AG10803 (cell line): ENCODE measurements at regions not wholly inside any gene's neighbourhood (a gene's known extent, or its start where the extent isn't known, plus 50 kb on each side); places are given as distances from the start of the nearest gene placed in this dataset.

Experiments
- DNase-seq: peaks from one replicate; pipeline ENCODE4 v3.0.0; 2010; ENCODE audit warnings: low read depth
- H3K4me3 ChIP-seq: 2 replicates; pipeline ENCODE4 v1.5.1; 2011; ENCODE audit warnings: mild to moderate bottlenecking, low read length, control low read depth
- TF ChIP-seq, protein P1 (sequence below): conservative IDR thresholded peaks from 2 replicates; pipeline ENCODE4 v1.5.1; 2011; ENCODE audit warnings: mild to moderate bottlenecking, low read length, control low read depth, inconsistent platforms

DNA sequence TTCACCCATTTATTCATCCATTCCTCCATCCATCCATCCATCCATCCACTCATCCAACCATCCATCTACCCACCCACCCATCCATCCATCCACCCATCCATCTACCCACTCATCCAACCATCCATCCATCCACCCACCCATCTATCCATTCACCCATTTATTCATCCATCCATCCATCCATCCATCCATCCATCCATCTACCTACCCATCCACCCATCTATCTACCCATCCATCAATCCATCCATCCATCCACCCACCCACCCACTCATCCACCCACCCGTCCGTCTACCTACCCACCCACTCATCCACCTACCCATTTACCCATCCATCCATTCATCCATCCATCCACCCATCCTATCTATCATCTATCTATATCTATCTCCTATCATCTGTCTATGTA lies 169.4 kb upstream of the SHH start:
- TF ChIP-seq, protein P1, sequence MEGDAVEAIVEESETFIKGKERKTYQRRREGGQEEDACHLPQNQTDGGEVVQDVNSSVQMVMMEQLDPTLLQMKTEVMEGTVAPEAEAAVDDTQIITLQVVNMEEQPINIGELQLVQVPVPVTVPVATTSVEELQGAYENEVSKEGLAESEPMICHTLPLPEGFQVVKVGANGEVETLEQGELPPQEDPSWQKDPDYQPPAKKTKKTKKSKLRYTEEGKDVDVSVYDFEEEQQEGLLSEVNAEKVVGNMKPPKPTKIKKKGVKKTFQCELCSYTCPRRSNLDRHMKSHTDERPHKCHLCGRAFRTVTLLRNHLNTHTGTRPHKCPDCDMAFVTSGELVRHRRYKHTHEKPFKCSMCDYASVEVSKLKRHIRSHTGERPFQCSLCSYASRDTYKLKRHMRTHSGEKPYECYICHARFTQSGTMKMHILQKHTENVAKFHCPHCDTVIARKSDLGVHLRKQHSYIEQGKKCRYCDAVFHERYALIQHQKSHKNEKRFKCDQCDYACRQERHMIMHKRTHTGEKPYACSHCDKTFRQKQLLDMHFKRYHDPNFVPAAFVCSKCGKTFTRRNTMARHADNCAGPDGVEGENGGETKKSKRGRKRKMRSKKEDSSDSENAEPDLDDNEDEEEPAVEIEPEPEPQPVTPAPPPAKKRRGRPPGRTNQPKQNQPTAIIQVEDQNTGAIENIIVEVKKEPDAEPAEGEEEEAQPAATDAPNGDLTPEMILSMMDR, result no peak
- no peak for DNase-seq

GRCh38 chr7:155980841-155981240 lies 168.6 kb upstream of the SHH start:
- H3K4me3 ChIP-seq, result no peak overlapping the region
- no peak for DNase-seq
- TF ChIP-seq, protein P1, result no peak

More for the DNA sequence above, 169.4 kb upstream of the SHH start:
- H3K4me3 ChIP-seq, result no peak overlapping the region

- TF ChIP-seq, protein P1, result no peak
- H3K4me3 ChIP-seq, result no peak overlapping the region
- DNase-seq, result no peak
Measured at GRCh38 chr7:155979994-155980393, 167.7 kb upstream of the SHH start.

GRCh38 chr7:155979566-155979965 lies 167.3 kb upstream of the SHH start:
- no peak for DNase-seq
- TF ChIP-seq, protein P1, result no peak
- no peak overlapping the region for H3K4me3 ChIP-seq

DNA sequence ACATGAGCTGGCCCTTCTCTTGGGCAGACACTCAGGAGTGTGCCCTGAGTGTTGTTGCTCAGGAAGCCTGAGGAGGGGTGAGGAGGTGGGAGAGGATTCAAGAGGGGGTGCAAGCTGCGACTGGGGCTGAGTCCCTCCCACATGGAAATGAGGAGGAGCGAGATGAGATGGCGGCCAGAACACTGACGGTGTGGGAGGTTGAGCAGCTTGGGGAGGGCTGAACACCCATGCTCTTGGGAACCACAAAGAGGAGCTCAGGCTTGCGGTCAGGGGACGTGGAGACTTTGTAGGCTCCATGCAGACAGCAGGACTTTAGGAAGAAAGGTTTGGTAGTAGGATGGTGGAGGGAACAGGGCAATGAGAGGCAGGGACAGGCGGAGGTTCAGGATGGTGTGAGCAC lies 163.2 kb upstream of the SHH start:
- H3K4me3 ChIP-seq, result no peak overlapping the region
- DNase-seq, result no peak
- TF ChIP-seq, protein P1, result no peak

- DNase-seq, result no peak
- no peak overlapping the region for H3K4me3 ChIP-seq
- TF ChIP-seq, protein P1, result no peak
Measured at GRCh38 chr7:155974186-155974897, 162.1 kb upstream of the SHH start.

DNA sequence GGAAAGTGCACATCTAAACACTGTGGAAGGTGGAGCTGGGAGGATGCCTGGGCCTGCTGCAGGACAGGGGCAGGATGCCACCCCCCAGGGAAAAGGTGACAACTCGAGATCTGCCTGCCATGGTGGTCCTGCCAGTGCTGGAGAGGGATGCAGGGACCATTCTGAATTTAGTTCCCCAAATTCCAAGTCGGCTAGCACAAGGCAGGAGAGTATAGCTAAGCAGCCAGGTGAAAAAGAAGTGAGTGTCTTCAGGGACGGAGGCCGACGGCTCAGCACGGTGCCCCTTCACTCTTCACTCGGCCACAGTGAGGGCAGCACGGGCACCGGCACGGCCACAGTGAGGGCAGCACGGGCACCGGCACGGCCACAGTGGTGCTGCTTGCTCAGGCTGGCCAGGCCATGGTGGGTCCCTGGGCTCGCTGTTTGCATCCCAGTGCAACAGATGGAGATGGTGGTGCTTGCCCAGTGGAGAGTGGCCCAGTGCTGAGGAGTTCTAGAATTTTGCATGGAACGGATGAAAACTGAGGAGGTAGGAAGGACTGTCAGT lies 161.3 kb upstream of the SHH start:
- TF ChIP-seq, protein P1, result no peak
- H3K4me3 ChIP-seq, result no peak overlapping the region

More for the DNA sequence above, 161.3 kb upstream of the SHH start:
- DNase-seq, result no peak
